ENCODE measurements at regions not wholly inside any gene's neighbourhood (a gene's known extent, or its start where the extent isn't known, plus 50 kb on each side); places are given as distances from the start of the nearest gene placed in this dataset.
"Not testable (repeated sequence)": the region's sequence is repeated elsewhere in the genome, so short reads cannot be mapped to it uniquely, and the experiment has no call there.

DNA sequence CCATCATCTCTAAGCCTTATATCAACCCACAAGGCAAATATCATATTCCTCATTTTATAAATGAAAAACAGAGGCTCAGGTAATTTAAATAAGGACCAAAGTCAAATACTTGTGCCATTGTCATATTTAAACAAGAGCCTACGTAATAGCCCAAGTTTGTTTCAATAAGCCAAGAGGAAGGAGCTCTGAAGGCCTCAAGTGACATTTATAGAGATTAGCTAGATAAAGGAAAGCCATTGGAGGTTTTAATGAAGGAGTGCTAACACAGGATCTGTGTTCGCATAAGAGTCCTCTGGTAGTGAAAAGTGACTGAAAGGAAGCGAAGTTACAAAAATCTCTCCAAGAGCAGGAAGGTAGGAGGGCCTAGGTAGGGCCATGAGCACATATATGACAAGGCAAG lies 384.9 kb upstream of the NOCT start:
- Mint-ChIP-seq H3K27me3 (peaks cover 5% of the 10 kb centered on the region), H3K4me3 (ENCODE audit: low read depth) (no peak overlapping the region), H3K27ac (no peak overlapping the region), H3K36me3 (ENCODE audit: insufficient read depth) (no peaks in the 10 kb centered on the region), H3K4me1 (ENCODE audit: low read depth) (peaks cover 7% of the 10 kb centered on the region), H3K9me3 (ENCODE audit: low read depth) (peaks cover 9% of the 10 kb centered on the region)
- TF ChIP-seq, protein P1, sequence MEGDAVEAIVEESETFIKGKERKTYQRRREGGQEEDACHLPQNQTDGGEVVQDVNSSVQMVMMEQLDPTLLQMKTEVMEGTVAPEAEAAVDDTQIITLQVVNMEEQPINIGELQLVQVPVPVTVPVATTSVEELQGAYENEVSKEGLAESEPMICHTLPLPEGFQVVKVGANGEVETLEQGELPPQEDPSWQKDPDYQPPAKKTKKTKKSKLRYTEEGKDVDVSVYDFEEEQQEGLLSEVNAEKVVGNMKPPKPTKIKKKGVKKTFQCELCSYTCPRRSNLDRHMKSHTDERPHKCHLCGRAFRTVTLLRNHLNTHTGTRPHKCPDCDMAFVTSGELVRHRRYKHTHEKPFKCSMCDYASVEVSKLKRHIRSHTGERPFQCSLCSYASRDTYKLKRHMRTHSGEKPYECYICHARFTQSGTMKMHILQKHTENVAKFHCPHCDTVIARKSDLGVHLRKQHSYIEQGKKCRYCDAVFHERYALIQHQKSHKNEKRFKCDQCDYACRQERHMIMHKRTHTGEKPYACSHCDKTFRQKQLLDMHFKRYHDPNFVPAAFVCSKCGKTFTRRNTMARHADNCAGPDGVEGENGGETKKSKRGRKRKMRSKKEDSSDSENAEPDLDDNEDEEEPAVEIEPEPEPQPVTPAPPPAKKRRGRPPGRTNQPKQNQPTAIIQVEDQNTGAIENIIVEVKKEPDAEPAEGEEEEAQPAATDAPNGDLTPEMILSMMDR (IDR thresholded peaks at IDR 0.05; ENCODE audit: unreplicated experiment): no peak
- DNase-seq (ENCODE audit: low spot score, unreplicated experiment): no peak

- Mint-ChIP-seq H3K4me1 (ENCODE audit: low read depth) (peaks cover 7% of the 10 kb centered on the region), H3K4me3 (ENCODE audit: low read depth) (no peak overlapping the region), H3K27me3 (no peaks in the 10 kb centered on the region), H3K36me3 (ENCODE audit: insufficient read depth) (no peaks in the 10 kb centered on the region), H3K27ac (no peak overlapping the region), H3K9me3 (ENCODE audit: low read depth) (peaks cover 9% of the 10 kb centered on the region)
- TF ChIP-seq, protein P1 (IDR thresholded peaks at IDR 0.05; ENCODE audit: unreplicated experiment): no peak
- no peak for DNase-seq (ENCODE audit: low spot score, unreplicated experiment)
These were observed 385.9 kb upstream of the NOCT start for GRCh38 chr4:138629669-138630068.

DNA sequence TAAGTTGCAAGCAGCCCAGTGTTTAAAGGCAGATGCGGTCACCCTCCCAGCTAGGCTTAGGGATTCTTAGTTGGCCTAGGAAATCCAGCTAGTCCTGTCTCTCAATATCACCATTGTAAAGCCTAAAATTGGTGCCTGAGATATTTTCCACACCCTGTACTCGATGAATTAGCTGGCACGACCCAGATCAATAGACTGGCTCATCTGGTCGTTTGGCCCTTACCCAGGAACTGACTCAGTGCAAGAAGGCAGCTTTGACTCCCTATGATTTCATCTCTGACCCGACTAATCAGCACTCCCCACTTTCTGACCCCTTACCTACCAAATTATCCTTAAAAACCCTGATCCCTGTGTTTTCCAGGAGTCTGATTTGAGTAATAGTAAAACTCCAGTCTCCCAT lies 384.9 kb upstream of the SLC7A11 start:
- Mint-ChIP-seq H3K27me3 (no peaks in the 10 kb centered on the region), H3K4me1 (ENCODE audit: low read depth) (peaks cover 4% of the 10 kb centered on the region), H3K9me3 (ENCODE audit: low read depth) (no peaks in the 10 kb centered on the region), H3K36me3 (ENCODE audit: insufficient read depth) (no peaks in the 10 kb centered on the region), H3K27ac (no peak overlapping the region), H3K4me3 (ENCODE audit: low read depth) (no peak overlapping the region)
- DNase-seq (ENCODE audit: low spot score, unreplicated experiment): no peak
- TF ChIP-seq, protein P1 (IDR thresholded peaks at IDR 0.05; ENCODE audit: unreplicated experiment): no peak

DNA sequence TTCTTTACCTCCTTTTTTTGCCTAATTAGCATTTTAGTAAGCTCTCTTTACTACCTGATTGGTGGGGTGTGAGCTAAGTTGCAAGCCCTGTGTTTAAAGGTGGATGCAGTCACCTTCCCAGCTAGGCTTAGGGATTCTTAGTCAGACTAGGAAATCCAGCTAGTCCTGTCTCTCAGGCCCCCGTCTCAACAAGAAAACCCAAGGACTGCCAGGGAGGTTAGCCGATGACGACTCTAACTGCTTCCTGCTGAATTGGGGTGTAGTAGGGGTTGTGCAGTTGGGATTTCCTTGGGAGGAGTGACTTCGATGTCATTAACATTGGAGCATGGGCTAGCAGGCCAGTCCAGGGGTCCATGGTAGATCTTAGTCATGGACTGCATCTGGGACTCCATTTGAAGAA lies 380.2 kb upstream of the SLC7A11 start:
- H3K27me3 Mint-ChIP-seq; H3K9me3 Mint-ChIP-seq (ENCODE audit: low read depth); H3K27ac Mint-ChIP-seq; DNase-seq (ENCODE audit: low spot score, unreplicated experiment); H3K36me3 Mint-ChIP-seq (ENCODE audit: insufficient read depth); H3K4me1 Mint-ChIP-seq (ENCODE audit: low read depth); H3K4me3 Mint-ChIP-seq (ENCODE audit: low read depth): not testable (repeated sequence)

GRCh38 chr4:138616775-138617174 lies 374.6 kb upstream of the SLC7A11 start:
- TF ChIP-seq, protein P1 (IDR thresholded peaks at IDR 0.05; ENCODE audit: unreplicated experiment): no peak
- Mint-ChIP-seq H3K9me3 (ENCODE audit: low read depth) (no peaks in the 10 kb centered on the region), H3K4me3 (ENCODE audit: low read depth) (no peak overlapping the region), H3K4me1 (ENCODE audit: low read depth) (no peaks in the 10 kb centered on the region), H3K27ac (no peak overlapping the region), H3K27me3 (no peaks in the 10 kb centered on the region), H3K36me3 (ENCODE audit: insufficient read depth) (no peaks in the 10 kb centered on the region)
- DNase-seq (ENCODE audit: low spot score, unreplicated experiment): no peak

- Mint-ChIP-seq H3K27ac (no peak overlapping the region), H3K36me3 (ENCODE audit: insufficient read depth) (no peaks in the 10 kb centered on the region), H3K4me1 (ENCODE audit: low read depth) (no peaks in the 10 kb centered on the region), H3K27me3 (no peaks in the 10 kb centered on the region), H3K4me3 (ENCODE audit: low read depth) (no peak overlapping the region), H3K9me3 (ENCODE audit: low read depth) (no peaks in the 10 kb centered on the region)
- TF ChIP-seq, protein P1 (IDR thresholded peaks at IDR 0.05; ENCODE audit: unreplicated experiment): no peak
- no peak for DNase-seq (ENCODE audit: low spot score, unreplicated experiment)
These were observed 372.4 kb upstream of the SLC7A11 start for GRCh38 chr4:138614398-138615142.

Data from progenitor cell of endocrine pancreas (in vitro differentiated cells).